Prostate gland (tissue), 2 donors: ENCODE measurements at regions not wholly inside any gene's neighbourhood (a gene's known extent, or its start where the extent isn't known, plus 50 kb on each side); places are given as distances from the start of the nearest gene placed in this dataset.

ENCODE experiments used
- POLR2A ChIP-seq: fragments of 450-650 bp; IDR thresholded peaks from one replicate; pipeline ENCODE4 v1.6.1; 2016; ENCODE audit warnings: antibody characterized with exemption, mild to moderate bottlenecking
- POLR2AphosphoS5 ChIP-seq: sonication (generic); formaldehyde crosslinking; IDR thresholded peaks from one replicate; pipeline ENCODE4 v1.6.1; 2017; ENCODE audit warnings: antibody characterized with exemption
- TF ChIP-seq, protein P1 (sequence below), 4 experiments: fragments of 200-600 bp in 2 of 4; fragments of 450-650 bp in 2 of 4; sonication (generic) in 2 of 4; IDR thresholded peaks; 1 replicate in 3 of 4; 2 replicates in 1 of 4; pipeline ENCODE4 v1.5.1; 2016 to 2019; ENCODE audit warnings: antibody characterized with exemption in 4 of 4, mild to moderate bottlenecking in 2 of 4, moderate library complexity in 2 of 4

GRCh38 chr1:194208674-194209073 lies 1022.3 kb upstream of the B3GALT2 start:
- TF ChIP-seq, protein P1, sequence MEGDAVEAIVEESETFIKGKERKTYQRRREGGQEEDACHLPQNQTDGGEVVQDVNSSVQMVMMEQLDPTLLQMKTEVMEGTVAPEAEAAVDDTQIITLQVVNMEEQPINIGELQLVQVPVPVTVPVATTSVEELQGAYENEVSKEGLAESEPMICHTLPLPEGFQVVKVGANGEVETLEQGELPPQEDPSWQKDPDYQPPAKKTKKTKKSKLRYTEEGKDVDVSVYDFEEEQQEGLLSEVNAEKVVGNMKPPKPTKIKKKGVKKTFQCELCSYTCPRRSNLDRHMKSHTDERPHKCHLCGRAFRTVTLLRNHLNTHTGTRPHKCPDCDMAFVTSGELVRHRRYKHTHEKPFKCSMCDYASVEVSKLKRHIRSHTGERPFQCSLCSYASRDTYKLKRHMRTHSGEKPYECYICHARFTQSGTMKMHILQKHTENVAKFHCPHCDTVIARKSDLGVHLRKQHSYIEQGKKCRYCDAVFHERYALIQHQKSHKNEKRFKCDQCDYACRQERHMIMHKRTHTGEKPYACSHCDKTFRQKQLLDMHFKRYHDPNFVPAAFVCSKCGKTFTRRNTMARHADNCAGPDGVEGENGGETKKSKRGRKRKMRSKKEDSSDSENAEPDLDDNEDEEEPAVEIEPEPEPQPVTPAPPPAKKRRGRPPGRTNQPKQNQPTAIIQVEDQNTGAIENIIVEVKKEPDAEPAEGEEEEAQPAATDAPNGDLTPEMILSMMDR (IDR thresholded peaks at IDR 0.05) = no peak
- TF ChIP-seq POLR2AphosphoS5 = no peak
- no peak for TF ChIP-seq POLR2A
